CD14-positive monocyte (primary cell): ENCODE measurements at regions not wholly inside any gene's neighbourhood (a gene's known extent, or its start where the extent isn't known, plus 50 kb on each side); places are given as distances from the start of the nearest gene placed in this dataset.

Source experiments
- DNase-seq, 3 donors: peaks; one replicate each; pipeline ENCODE4 v3.0.0-alpha.2; 2011 to 2022
- H2AFZ ChIP-seq: 2 replicates; pipeline ENCODE4 v1.6.0; 2012; ENCODE audit warnings: mild to moderate bottlenecking, low read depth, low read length, inconsistent platforms; ENCODE audit not compliant: insufficient read depth, poor library complexity, severe bottlenecking
- H3K27ac ChIP-seq, 2 donors: 1 replicate in 1 of 2; 2 replicates in 1 of 2; pipeline ENCODE4 v1.5.1; 2012 to 2013; ENCODE audit warnings: low read length in 2 of 2, control low read depth in 1 of 2, inconsistent platforms in 1 of 2, low read depth in 1 of 2, mild to moderate bottlenecking in 1 of 2
- H3K27me3 ChIP-seq, 2 donors: one replicate each; pipeline versions ENCODE4 v1.6.0 to v1.6.1; 2011 to 2013; ENCODE audit warnings: low read length in 2 of 2; ENCODE audit not compliant: control insufficient read depth in 2 of 2, insufficient read depth in 2 of 2
- H3K36me3 ChIP-seq, 2 donors: replicated peaks in 1 of 2; 1 replicate in 1 of 2; 2 replicates in 1 of 2; pipeline versions ENCODE4 v1.5.1 to v1.6.1; 2012 to 2013; ENCODE audit warnings: low read length in 2 of 2, control low read depth in 1 of 2, inconsistent platforms in 1 of 2, mild to moderate bottlenecking in 1 of 2; ENCODE audit not compliant: insufficient read depth in 2 of 2, control insufficient read depth in 1 of 2
- H3K4me1 ChIP-seq, 2 donors: 1 replicate in 1 of 2; 2 replicates in 1 of 2; pipeline versions ENCODE4 v1.5.1 to v1.6.1; 2012 to 2013; ENCODE audit warnings: low read length in 2 of 2, control low read depth in 1 of 2, inconsistent platforms in 1 of 2, mild to moderate bottlenecking in 1 of 2, moderate library complexity in 1 of 2; ENCODE audit not compliant: insufficient read depth in 2 of 2, control insufficient read depth in 1 of 2
- H3K4me2 ChIP-seq: replicated peaks from 2 replicates; pipeline ENCODE3; 2012; ENCODE audit warnings: low read length, moderate library complexity, mild to moderate bottlenecking; ENCODE audit not compliant: poor library complexity, severe bottlenecking; ENCODE audit errors: extremely low read depth
- H3K4me3 ChIP-seq, 3 experiments: fragments of 200-600 bp in 1 of 3; sonication (generic) in 1 of 3; replicated peaks in 1 of 3; 1 replicate in 2 of 3; 2 replicates in 1 of 3; pipeline ENCODE4 v1.5.1; 2011 to 2013; ENCODE audit warnings: low read length in 3 of 3, mild to moderate bottlenecking in 3 of 3, control low read depth in 2 of 3, low read depth in 2 of 3, inconsistent platforms in 1 of 3, moderate library complexity in 1 of 3
- H3K79me2 ChIP-seq: 2 replicates; pipeline ENCODE4 v1.6.0; 2012; ENCODE audit warnings: mild to moderate bottlenecking, control low read depth, inconsistent platforms, low read length, moderate library complexity; ENCODE audit not compliant: insufficient read depth
- H3K9ac ChIP-seq: 2 replicates; pipeline ENCODE4 v1.6.0; 2017; ENCODE audit warnings: low read length, mild to moderate bottlenecking; ENCODE audit not compliant: insufficient read depth, poor library complexity, severe bottlenecking
- H3K9me3 ChIP-seq, 2 donors: replicated peaks in 1 of 2; 1 replicate in 1 of 2; 2 replicates in 1 of 2; pipeline versions ENCODE4 v1.5.1 to v1.6.1; 2012 to 2013; ENCODE audit warnings: low read length in 2 of 2, control low read depth in 1 of 2; ENCODE audit not compliant: control insufficient read depth in 1 of 2, insufficient read depth in 1 of 2
- H4K20me1 ChIP-seq: 2 replicates; pipeline ENCODE4 v1.6.0; 2012; ENCODE audit warnings: mild to moderate bottlenecking, low read length, control low read depth, moderate library complexity; ENCODE audit not compliant: insufficient read depth
- H3K27ac Mint-ChIP-seq, 7 donors: one replicate each; pipeline ENCODE4 v1.8.0; 2020; ENCODE audit warnings: mild to moderate bottlenecking in 7 of 7, mixed read lengths in 7 of 7, moderate library complexity in 6 of 7, inconsistent platforms in 2 of 7
- H3K27me3 Mint-ChIP-seq, 3 donors: one replicate each; pipeline ENCODE4 v1.8.0; 2021 to 2022; ENCODE audit warnings: low read depth in 3 of 3, mild to moderate bottlenecking in 3 of 3, mixed read lengths in 3 of 3, moderate library complexity in 3 of 3, inconsistent platforms in 1 of 3
- H3K36me3 Mint-ChIP-seq, 2 donors: one replicate each; pipeline ENCODE4 v1.8.0; 2020; ENCODE audit warnings: mixed read lengths in 2 of 2, inconsistent platforms in 1 of 2, mild to moderate bottlenecking in 1 of 2
- H3K4me1 Mint-ChIP-seq: one replicate; pipeline ENCODE4 v1.8.0; 2020; ENCODE audit warnings: mild to moderate bottlenecking, mixed read lengths
- H3K4me3 Mint-ChIP-seq, 2 donors: one replicate each; pipeline ENCODE4 v1.8.0; 2020; ENCODE audit warnings: mild to moderate bottlenecking in 2 of 2, mixed read lengths in 2 of 2, moderate library complexity in 1 of 2
- H3K9me3 Mint-ChIP-seq, 7 donors: one replicate each; pipeline ENCODE4 v1.8.0; 2020 to 2022; ENCODE audit warnings: mixed read lengths in 7 of 7, mild to moderate bottlenecking in 6 of 7, moderate library complexity in 6 of 7, inconsistent platforms in 2 of 7
- CTCF ChIP-seq: fragments of 200-600 bp; IDR thresholded peaks from one replicate; pipeline ENCODE4 v1.8.0; 2022; ENCODE audit warnings: antibody characterized with exemption, mild to moderate bottlenecking
- WGBS: methylation state at CpG from one replicate; pipeline ENCODE4 v1.1.5; 2013; ENCODE audit warnings: missing lambda C conversion rate; ENCODE audit not compliant: insufficient coverage; 5-methylcytosine and 5-hydroxymethylcytosine counted together
- intact Hi-C, 2 donors: fragments of 100-400 bp; cut with micrococcal nuclease; formaldehyde crosslinking; loops; one replicate each; pipeline versions ENCODE4 v1.15.0 to v1.15.1; 2023

GRCh38 chr2:66874411-66874810 is 439.5 kb downstream of the MEIS1 start:
- no peaks in the 10 kb centered on the region for H4K20me1 ChIP-seq
- H3K79me2 ChIP-seq = no peaks in the 10 kb centered on the region
- no peaks in the 10 kb centered on the region for H3K36me3 ChIP-seq
- no peaks in the 10 kb centered on the region for H3K9me3 ChIP-seq
- TF ChIP-seq CTCF = no peak
- H3K27ac Mint-ChIP-seq = no peak overlapping the region
- no peaks in the 10 kb centered on the region for H3K4me1 Mint-ChIP-seq
- intact Hi-C loops = no loop called here
- no peak overlapping the region for H3K4me3 Mint-ChIP-seq
- H3K27ac ChIP-seq = no peak overlapping the region
- H3K4me3 ChIP-seq = no peak overlapping the region
- no peak for DNase-seq
- H3K27me3 ChIP-seq = no peaks in the 10 kb centered on the region
- H3K36me3 Mint-ChIP-seq = no peaks in the 10 kb centered on the region
- H3K9ac ChIP-seq = no peak overlapping the region
- no peak overlapping the region for H2AFZ ChIP-seq
- WGBS = 100% methylated on average over 2 of the region's 2 CpGs
- peaks cover 0 to 6% (median 3%) of the 10 kb centered on the region in 7 donors for H3K9me3 Mint-ChIP-seq
- H3K4me2 ChIP-seq = no peak overlapping the region
- H3K4me1 ChIP-seq = no peaks in the 10 kb centered on the region
- H3K27me3 Mint-ChIP-seq = no peaks in the 10 kb centered on the region

GRCh38 chr2:66875941-66876462 is 441.1 kb downstream of the MEIS1 start:
- DNase-seq = no peak
- no peak for TF ChIP-seq CTCF
- H3K27ac Mint-ChIP-seq = no peak overlapping the region

More at GRCh38 chr2:66875941-66876462, 441.1 kb downstream of the MEIS1 start:
- H3K4me1 Mint-ChIP-seq = no peaks in the 10 kb centered on the region
- no peaks in the 10 kb centered on the region for H3K27me3 ChIP-seq
- H3K4me2 ChIP-seq = no peak overlapping the region
- no peaks in the 10 kb centered on the region for H3K4me1 ChIP-seq
- H2AFZ ChIP-seq = no peak overlapping the region
- H3K9me3 ChIP-seq = no peaks in the 10 kb centered on the region
- H3K79me2 ChIP-seq = no peaks in the 10 kb centered on the region
- no peaks in the 10 kb centered on the region for H4K20me1 ChIP-seq
- H3K36me3 ChIP-seq = no peaks in the 10 kb centered on the region
- no peak overlapping the region for H3K9ac ChIP-seq
- intact Hi-C loops = no loop called here
- no peak overlapping the region for H3K4me3 ChIP-seq
- no peak overlapping the region for H3K27ac ChIP-seq
- 67% methylated on average over 1 of the region's 2 CpGs for WGBS
- no peak overlapping the region for H3K4me3 Mint-ChIP-seq
- H3K36me3 Mint-ChIP-seq = no peaks in the 10 kb centered on the region
- H3K9me3 Mint-ChIP-seq = peaks cover 0 to 6% (median 0%) of the 10 kb centered on the region in 7 donors
- H3K27me3 Mint-ChIP-seq = no peaks in the 10 kb centered on the region
